ENCODE measurements at regions not wholly inside any gene's neighbourhood (a gene's known extent, or its start where the extent isn't known, plus 50 kb on each side); places are given as distances from the start of the nearest gene placed in this dataset.

- no peaks in the 10 kb centered on the region for H3K27me3 ChIP-seq (ENCODE audit: insufficient read depth, poor library complexity, severe bottlenecking)
- no peaks in the 10 kb centered on the region for H3K36me3 ChIP-seq (ENCODE audit: low read depth)
- DNase-seq (ENCODE audit: low spot score) (no peak), ATAC-seq (ENCODE audit: low read depth) (no peak)
- TF ChIP-seq, protein P1, sequence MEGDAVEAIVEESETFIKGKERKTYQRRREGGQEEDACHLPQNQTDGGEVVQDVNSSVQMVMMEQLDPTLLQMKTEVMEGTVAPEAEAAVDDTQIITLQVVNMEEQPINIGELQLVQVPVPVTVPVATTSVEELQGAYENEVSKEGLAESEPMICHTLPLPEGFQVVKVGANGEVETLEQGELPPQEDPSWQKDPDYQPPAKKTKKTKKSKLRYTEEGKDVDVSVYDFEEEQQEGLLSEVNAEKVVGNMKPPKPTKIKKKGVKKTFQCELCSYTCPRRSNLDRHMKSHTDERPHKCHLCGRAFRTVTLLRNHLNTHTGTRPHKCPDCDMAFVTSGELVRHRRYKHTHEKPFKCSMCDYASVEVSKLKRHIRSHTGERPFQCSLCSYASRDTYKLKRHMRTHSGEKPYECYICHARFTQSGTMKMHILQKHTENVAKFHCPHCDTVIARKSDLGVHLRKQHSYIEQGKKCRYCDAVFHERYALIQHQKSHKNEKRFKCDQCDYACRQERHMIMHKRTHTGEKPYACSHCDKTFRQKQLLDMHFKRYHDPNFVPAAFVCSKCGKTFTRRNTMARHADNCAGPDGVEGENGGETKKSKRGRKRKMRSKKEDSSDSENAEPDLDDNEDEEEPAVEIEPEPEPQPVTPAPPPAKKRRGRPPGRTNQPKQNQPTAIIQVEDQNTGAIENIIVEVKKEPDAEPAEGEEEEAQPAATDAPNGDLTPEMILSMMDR (IDR thresholded peaks at IDR 0.05; ENCODE audit: poor library complexity, severe bottlenecking), result no peak
- no peak overlapping the region for H3K4me3 ChIP-seq (ENCODE audit: severe bottlenecking)
- no peaks in the 10 kb centered on the region for H3K9me3 ChIP-seq (ENCODE audit: severe bottlenecking)
- no peaks in the 10 kb centered on the region for H3K4me1 ChIP-seq (ENCODE audit: insufficient read depth, poor library complexity, severe bottlenecking)
- H3K27ac ChIP-seq (ENCODE audit: poor library complexity, severe bottlenecking), result no peak overlapping the region
These were observed 767.3 kb upstream of the SORCS1 start for GRCh38 chr10:107931808-107932207.

DNA sequence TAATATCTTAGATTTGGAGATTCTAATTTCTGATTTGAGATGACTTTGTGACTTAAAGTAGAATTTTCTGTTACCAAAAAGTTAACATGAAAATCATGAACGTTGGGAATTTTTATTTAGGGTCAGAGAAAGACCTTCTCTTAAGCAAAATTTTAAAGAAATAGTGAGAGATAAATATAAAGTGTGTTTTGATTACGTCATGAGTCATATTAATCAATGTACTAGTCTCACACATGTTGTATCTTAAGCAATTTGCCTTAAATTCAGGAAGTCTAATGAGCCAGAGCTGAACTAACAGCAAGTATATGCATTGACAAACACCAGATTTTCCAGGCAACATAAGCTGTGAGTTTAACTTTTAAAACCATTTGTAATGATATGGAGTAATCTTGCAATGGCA is 765.5 kb upstream of the SORCS1 start:
- TF ChIP-seq, protein P1 (IDR thresholded peaks at IDR 0.05; ENCODE audit: poor library complexity, severe bottlenecking), result no peak
- no peak for DNase-seq (ENCODE audit: low spot score)
- Histone ChIP-seq H3K27ac (ENCODE audit: poor library complexity, severe bottlenecking) (no peak overlapping the region), H3K36me3 (ENCODE audit: low read depth) (no peaks in the 10 kb centered on the region), H3K4me3 (ENCODE audit: severe bottlenecking) (no peak overlapping the region), H3K9me3 (ENCODE audit: severe bottlenecking) (no peaks in the 10 kb centered on the region), H3K27me3 (ENCODE audit: insufficient read depth, poor library complexity, severe bottlenecking) (no peaks in the 10 kb centered on the region), H3K4me1 (ENCODE audit: insufficient read depth, poor library complexity, severe bottlenecking) (no peaks in the 10 kb centered on the region)
- ATAC-seq (ENCODE audit: low read depth), result no peak

GRCh38 chr10:107924458-107924857 is 760.0 kb upstream of the SORCS1 start:
- DNase-seq (ENCODE audit: low spot score), result no peak
- H3K4me3 ChIP-seq (ENCODE audit: severe bottlenecking), result no peak overlapping the region
- H3K27ac ChIP-seq (ENCODE audit: poor library complexity, severe bottlenecking), result no peak overlapping the region
- H3K9me3 ChIP-seq (ENCODE audit: severe bottlenecking), result no peaks in the 10 kb centered on the region
- no peak for ATAC-seq (ENCODE audit: low read depth)
- TF ChIP-seq, protein P1 (IDR thresholded peaks at IDR 0.05; ENCODE audit: poor library complexity, severe bottlenecking), result no peak
- H3K27me3 ChIP-seq (ENCODE audit: insufficient read depth, poor library complexity, severe bottlenecking), result no peaks in the 10 kb centered on the region
- H3K36me3 ChIP-seq (ENCODE audit: low read depth), result no peaks in the 10 kb centered on the region
- no peaks in the 10 kb centered on the region for H3K4me1 ChIP-seq (ENCODE audit: insufficient read depth, poor library complexity, severe bottlenecking)

DNA sequence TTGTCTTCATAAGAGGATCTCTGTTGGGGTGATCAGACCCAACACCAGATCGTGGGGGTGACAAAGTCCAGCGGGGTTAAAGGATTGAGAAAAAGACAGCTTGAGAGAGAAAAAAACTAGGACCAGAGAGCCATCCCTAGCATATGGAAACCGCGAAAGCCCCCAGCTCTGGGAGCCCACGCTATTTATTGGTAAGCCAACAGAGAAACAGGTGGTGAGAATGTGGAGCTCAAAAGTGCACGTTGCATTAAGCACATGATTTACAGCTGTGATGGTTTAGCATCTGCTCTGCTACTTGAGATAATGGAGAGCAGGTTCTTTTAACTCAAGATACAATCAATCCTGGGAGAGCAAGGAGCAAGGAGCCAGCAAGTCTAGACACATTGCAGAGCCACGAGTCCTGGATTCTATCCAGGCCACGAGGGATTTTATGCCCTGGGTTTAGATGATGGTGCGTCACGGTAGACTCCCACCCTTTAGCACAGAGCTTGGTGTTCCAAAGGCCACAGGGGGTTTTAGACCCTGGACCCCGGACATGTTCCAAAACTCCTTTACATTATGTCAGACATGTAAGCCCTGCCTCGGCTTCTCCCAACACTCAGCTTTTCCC is 755.2 kb upstream of the SORCS1 start:
- Histone ChIP-seq H3K4me3 (ENCODE audit: severe bottlenecking) (no peak overlapping the region), H3K27ac (ENCODE audit: poor library complexity, severe bottlenecking) (no peak overlapping the region), H3K36me3 (ENCODE audit: low read depth) (no peaks in the 10 kb centered on the region), H3K9me3 (ENCODE audit: severe bottlenecking) (no peaks in the 10 kb centered on the region), H3K27me3 (ENCODE audit: insufficient read depth, poor library complexity, severe bottlenecking) (no peaks in the 10 kb centered on the region), H3K4me1 (ENCODE audit: insufficient read depth, poor library complexity, severe bottlenecking) (peaks cover 4% of the 10 kb centered on the region)
- TF ChIP-seq, protein P1 (IDR thresholded peaks at IDR 0.05; ENCODE audit: poor library complexity, severe bottlenecking), result no peak
- no peak for DNase-seq (ENCODE audit: low spot score)
- no peak for ATAC-seq (ENCODE audit: low read depth)

GRCh38 chr10:107918171-107918570 is 753.7 kb upstream of the SORCS1 start:
- Histone ChIP-seq H3K4me1 (ENCODE audit: insufficient read depth, poor library complexity, severe bottlenecking) (peaks cover 4% of the 10 kb centered on the region), H3K27ac (ENCODE audit: poor library complexity, severe bottlenecking) (no peak overlapping the region), H3K36me3 (ENCODE audit: low read depth) (no peaks in the 10 kb centered on the region), H3K9me3 (ENCODE audit: severe bottlenecking) (no peaks in the 10 kb centered on the region), H3K4me3 (ENCODE audit: severe bottlenecking) (no peak overlapping the region), H3K27me3 (ENCODE audit: insufficient read depth, poor library complexity, severe bottlenecking) (no peaks in the 10 kb centered on the region)
- DNase-seq (ENCODE audit: low spot score), result no peak
- no peak for ATAC-seq (ENCODE audit: low read depth)
- TF ChIP-seq, protein P1 (IDR thresholded peaks at IDR 0.05; ENCODE audit: poor library complexity, severe bottlenecking), result no peak
